Panc1 (cell line): ENCODE measurements at regions not wholly inside any gene's neighbourhood (a gene's known extent, or its start where the extent isn't known, plus 50 kb on each side); places are given as distances from the start of the nearest gene placed in this dataset.

ENCODE experiments used
- ATAC-seq: fragments of 200-7000 bp; cut with Tn5 transposase; 2 replicates; pipeline ENCODE4 v1.9.1; 2020; ENCODE audit warnings: mild to moderate bottlenecking, moderate library complexity
- BruUV-seq: library from RNA; stranded (reverse); fragments of 400-500 nt; replicated peaks from 2 replicates; lab custom pipeline; 2021; lab: Mats Ljungman, UMichigan
- CTCF ChIA-PET: fragments of 300-600 bp; sonication (Branson Sonifier 250); formaldehyde crosslinking; loops from one replicate; lab custom pipeline; 2022; ENCODE audit warnings: antibody characterized with exemption; lab: Charles Lee
- POLR2A ChIA-PET: fragments of 300-600 bp; sonication (Branson Sonifier 250); formaldehyde crosslinking; loops from one replicate; lab custom pipeline; 2022; ENCODE audit warnings: antibody characterized with exemption; lab: Charles Lee
- DNase-seq: peaks from one replicate; pipeline ENCODE4 v3.0.0-alpha.2; 2010; ENCODE audit warnings: low read depth, low spot score
- H3K27ac ChIP-seq: 2 replicates; pipeline ENCODE4 v1.5.1; 2011; ENCODE audit warnings: mild to moderate bottlenecking, low read length, inconsistent platforms
- H3K27me3 ChIP-seq: fragments of 200-500 bp; sonication (Bioruptor generic); 2 replicates; pipeline ENCODE4 v1.6.0; 2014; ENCODE audit warnings: low read length, inconsistent platforms; ENCODE audit not compliant: control insufficient read depth, insufficient read depth
- H3K36me3 ChIP-seq: fragments of 200-500 bp; sonication (Bioruptor generic); 2 replicates; pipeline ENCODE4 v1.5.1; 2014; ENCODE audit warnings: inconsistent platforms, mild to moderate bottlenecking, low read length, moderate library complexity; ENCODE audit not compliant: control insufficient read depth, insufficient read depth
- H3K4me1 ChIP-seq: 2 replicates; pipeline ENCODE4 v1.5.1; 2011; ENCODE audit warnings: inconsistent platforms, mild to moderate bottlenecking, low read length, moderate library complexity; ENCODE audit not compliant: control insufficient read depth, insufficient read depth
- H3K4me3 ChIP-seq, 2 experiments: 2 replicates each; pipeline ENCODE4 v1.5.1; 2011 to 2012; ENCODE audit warnings: low read depth in 2 of 2, low read length in 2 of 2, mild to moderate bottlenecking in 2 of 2, inconsistent platforms in 1 of 2, moderate library complexity in 1 of 2
- H3K9me3 ChIP-seq: fragments of 200-500 bp; sonication (Bioruptor generic); 2 replicates; pipeline ENCODE4 v1.5.1; 2014; ENCODE audit warnings: low read depth, mild to moderate bottlenecking, inconsistent platforms, low read length, moderate library complexity; ENCODE audit not compliant: control insufficient read depth, insufficient read depth
- POLR2AphosphoS5 ChIP-seq: IDR thresholded peaks from 2 replicates; pipeline ENCODE4 v1.6.1; 2012; ENCODE audit warnings: mild to moderate bottlenecking, low read depth, low read length, moderate library complexity
- SIN3A ChIP-seq: IDR thresholded peaks from 2 replicates; pipeline ENCODE4 v1.6.1; 2012; ENCODE audit warnings: low read depth, mild to moderate bottlenecking, low read length, moderate library complexity, borderline replicate concordance; ENCODE audit not compliant: insufficient read depth
- TCF7L2 ChIP-seq: IDR thresholded peaks from 2 replicates; pipeline ENCODE4 v1.6.1; 2011; ENCODE audit warnings: mild to moderate bottlenecking, low read depth, low read length, inconsistent platforms
- in situ Hi-C: cut with HindIII; loops from 2 replicates; pipeline ENCODE4 v1.10.0; 2016; ENCODE audit warnings: low sequenced_read_pairs, low pct_unique_long_range_greater_than_20kb
- intact Hi-C: fragments of 100-400 bp; cut with micrococcal nuclease; formaldehyde crosslinking; loops from one replicate; pipeline ENCODE4 v1.10.0; 2022; ENCODE audit not compliant: unreplicated experiment
- TF ChIP-seq, protein P1 (sequence below), 2 experiments: IDR thresholded peaks; 2 replicates each; pipeline ENCODE4 v1.6.1; 2011 to 2012; ENCODE audit warnings: low read depth in 2 of 2, control low read depth in 1 of 2, low read length in 1 of 2, mild to moderate bottlenecking in 1 of 2, moderate library complexity in 1 of 2; ENCODE audit not compliant: insufficient read depth in 1 of 2
- TF ChIP-seq, protein P2 (sequence below): fragments of 450-650 bp; IDR thresholded peaks from 2 replicates; pipeline ENCODE4 v1.5.1; 2017; ENCODE audit warnings: mild to moderate bottlenecking

DNA sequence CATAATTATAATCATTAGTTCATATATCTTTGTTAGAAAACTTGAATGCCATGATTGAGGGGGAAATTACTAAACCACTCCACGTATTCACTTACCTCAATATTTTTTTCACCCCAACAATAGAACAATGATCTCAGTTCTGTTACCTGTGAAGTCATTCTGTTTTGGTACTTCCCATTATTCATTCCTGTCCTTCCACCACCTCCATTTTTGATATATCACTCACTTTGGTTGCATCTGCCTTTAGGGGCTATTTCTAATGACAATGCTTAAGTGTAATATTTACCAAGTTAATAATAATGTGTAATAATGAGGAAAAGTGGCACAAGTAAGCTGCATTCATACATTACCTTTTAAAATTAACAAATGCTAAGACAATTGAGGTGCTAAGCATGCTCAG, 218.4 kb downstream of the SPATA31D1 start:
- ATAC-seq (no peak), DNase-seq (no peak)
- ChIA-PET CTCF (no interaction called here), POLR2A (no interaction called here)
- Histone ChIP-seq H3K4me1 (no peaks in the 10 kb centered on the region), H3K27me3 (no peaks in the 10 kb centered on the region), H3K27ac (no peak overlapping the region), H3K9me3 (no peaks in the 10 kb centered on the region), H3K36me3 (no peaks in the 10 kb centered on the region), H3K4me3 (no peak overlapping the region)
- intact Hi-C loops (no loop called here), in situ Hi-C loops (no loop called here)
- no TSS peak for BruUV-seq
- no peak for TF ChIP-seq TCF7L2
- TF ChIP-seq POLR2AphosphoS5 = no peak
- TF ChIP-seq, protein P1, sequence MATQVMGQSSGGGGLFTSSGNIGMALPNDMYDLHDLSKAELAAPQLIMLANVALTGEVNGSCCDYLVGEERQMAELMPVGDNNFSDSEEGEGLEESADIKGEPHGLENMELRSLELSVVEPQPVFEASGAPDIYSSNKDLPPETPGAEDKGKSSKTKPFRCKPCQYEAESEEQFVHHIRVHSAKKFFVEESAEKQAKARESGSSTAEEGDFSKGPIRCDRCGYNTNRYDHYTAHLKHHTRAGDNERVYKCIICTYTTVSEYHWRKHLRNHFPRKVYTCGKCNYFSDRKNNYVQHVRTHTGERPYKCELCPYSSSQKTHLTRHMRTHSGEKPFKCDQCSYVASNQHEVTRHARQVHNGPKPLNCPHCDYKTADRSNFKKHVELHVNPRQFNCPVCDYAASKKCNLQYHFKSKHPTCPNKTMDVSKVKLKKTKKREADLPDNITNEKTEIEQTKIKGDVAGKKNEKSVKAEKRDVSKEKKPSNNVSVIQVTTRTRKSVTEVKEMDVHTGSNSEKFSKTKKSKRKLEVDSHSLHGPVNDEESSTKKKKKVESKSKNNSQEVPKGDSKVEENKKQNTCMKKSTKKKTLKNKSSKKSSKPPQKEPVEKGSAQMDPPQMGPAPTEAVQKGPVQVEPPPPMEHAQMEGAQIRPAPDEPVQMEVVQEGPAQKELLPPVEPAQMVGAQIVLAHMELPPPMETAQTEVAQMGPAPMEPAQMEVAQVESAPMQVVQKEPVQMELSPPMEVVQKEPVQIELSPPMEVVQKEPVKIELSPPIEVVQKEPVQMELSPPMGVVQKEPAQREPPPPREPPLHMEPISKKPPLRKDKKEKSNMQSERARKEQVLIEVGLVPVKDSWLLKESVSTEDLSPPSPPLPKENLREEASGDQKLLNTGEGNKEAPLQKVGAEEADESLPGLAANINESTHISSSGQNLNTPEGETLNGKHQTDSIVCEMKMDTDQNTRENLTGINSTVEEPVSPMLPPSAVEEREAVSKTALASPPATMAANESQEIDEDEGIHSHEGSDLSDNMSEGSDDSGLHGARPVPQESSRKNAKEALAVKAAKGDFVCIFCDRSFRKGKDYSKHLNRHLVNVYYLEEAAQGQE (IDR thresholded peaks at IDR 0.05; ENCODE audit: insufficient read depth in 1 of 2, low read depth in 2 of 2, low read length in 1 of 2) = no peak
- no peak for TF ChIP-seq SIN3A
- TF ChIP-seq, protein P2, sequence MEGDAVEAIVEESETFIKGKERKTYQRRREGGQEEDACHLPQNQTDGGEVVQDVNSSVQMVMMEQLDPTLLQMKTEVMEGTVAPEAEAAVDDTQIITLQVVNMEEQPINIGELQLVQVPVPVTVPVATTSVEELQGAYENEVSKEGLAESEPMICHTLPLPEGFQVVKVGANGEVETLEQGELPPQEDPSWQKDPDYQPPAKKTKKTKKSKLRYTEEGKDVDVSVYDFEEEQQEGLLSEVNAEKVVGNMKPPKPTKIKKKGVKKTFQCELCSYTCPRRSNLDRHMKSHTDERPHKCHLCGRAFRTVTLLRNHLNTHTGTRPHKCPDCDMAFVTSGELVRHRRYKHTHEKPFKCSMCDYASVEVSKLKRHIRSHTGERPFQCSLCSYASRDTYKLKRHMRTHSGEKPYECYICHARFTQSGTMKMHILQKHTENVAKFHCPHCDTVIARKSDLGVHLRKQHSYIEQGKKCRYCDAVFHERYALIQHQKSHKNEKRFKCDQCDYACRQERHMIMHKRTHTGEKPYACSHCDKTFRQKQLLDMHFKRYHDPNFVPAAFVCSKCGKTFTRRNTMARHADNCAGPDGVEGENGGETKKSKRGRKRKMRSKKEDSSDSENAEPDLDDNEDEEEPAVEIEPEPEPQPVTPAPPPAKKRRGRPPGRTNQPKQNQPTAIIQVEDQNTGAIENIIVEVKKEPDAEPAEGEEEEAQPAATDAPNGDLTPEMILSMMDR = no peak

DNA sequence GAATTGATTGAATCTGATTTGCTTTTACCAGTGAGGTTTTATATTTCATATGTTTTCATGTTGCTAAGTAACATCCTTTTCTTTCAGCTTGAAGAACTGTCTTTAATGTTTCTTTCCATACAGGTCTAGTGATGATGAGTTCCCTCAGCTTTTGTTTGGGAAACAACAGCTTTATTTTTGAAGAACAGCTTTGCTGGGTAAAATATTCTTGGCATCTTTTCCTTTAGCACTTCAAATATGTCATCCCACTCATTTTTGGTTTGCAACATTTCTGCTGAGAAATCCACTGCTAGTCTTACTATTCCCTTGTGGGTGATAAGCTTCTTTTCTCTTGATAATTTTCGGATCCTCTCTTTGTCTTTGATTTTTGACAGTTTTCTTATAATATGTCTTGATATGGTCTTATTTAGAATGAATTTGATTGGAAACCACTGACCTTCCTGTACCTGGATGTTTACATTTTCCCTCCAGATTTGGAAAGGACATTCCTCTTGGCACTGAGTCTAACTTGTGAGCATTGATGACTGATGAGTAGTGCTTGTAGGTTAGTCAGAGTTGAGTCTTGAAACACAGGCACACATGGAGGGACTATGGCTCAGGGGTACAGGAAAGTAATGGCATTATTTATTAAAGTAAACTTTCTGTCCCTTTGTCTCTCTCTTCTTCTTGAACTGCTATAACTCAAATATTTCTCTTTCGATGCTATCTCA, 220.3 kb downstream of the SPATA31D1 start:
- no peak for DNase-seq
- ATAC-seq = no peak
- Histone ChIP-seq H3K36me3 (no peaks in the 10 kb centered on the region), H3K4me1 (no peaks in the 10 kb centered on the region), H3K27me3 (no peaks in the 10 kb centered on the region), H3K27ac (no peak overlapping the region), H3K4me3 (no peak overlapping the region), H3K9me3 (no peaks in the 10 kb centered on the region)
- POLR2A ChIA-PET = no interaction called here
- no peak for TF ChIP-seq TCF7L2
- no peak for TF ChIP-seq SIN3A
- TF ChIP-seq, protein P1 (IDR thresholded peaks at IDR 0.05; ENCODE audit: insufficient read depth in 1 of 2, low read depth in 2 of 2, low read length in 1 of 2) = no peak
- TF ChIP-seq POLR2AphosphoS5 = no peak
- TF ChIP-seq, protein P2 = no peak
- CTCF ChIA-PET = no interaction called here
- intact Hi-C loops = no loop called here
- in situ Hi-C loops = no loop called here
- BruUV-seq = no TSS peak
